ENCODE measurements at regions not wholly inside any gene's neighbourhood (a gene's known extent, or its start where the extent isn't known, plus 50 kb on each side); places are given as distances from the start of the nearest gene placed in this dataset.

GRCh38 chr12:125263385-125263784, 198.2 kb downstream of the AACS start:
- TF ChIP-seq CTCF (IDR thresholded peaks at IDR 0.05) (no peak), ZFX (IDR thresholded peaks at IDR 0.05; ENCODE audit: borderline replicate concordance) (no peak)
